CD4-positive, alpha-beta memory T cell (primary cell): ENCODE measurements at regions not wholly inside any gene's neighbourhood (a gene's known extent, or its start where the extent isn't known, plus 50 kb on each side); places are given as distances from the start of the nearest gene placed in this dataset.

Experiments used
- CTCF ChIA-PET: fragments of 350-600 bp; sonication (Branson Sonifier 250); formaldehyde crosslinking; loops from one replicate; lab custom pipeline; 2021; ENCODE audit warnings: inconsistent platforms; ENCODE audit not compliant: partially characterized antibody; lab: Charles Lee
- POLR2A ChIA-PET: fragments of 350-600 bp; sonication (Branson Sonifier 250); formaldehyde crosslinking; loops from one replicate; lab custom pipeline; 2021; ENCODE audit not compliant: partially characterized antibody; lab: Charles Lee
- DNase-seq, 5 donors: peaks; one replicate each; pipeline versions ENCODE4 v3.0.0 to v3.0.0-alpha.2; 2020 to 2022; ENCODE audit warnings: mixed read lengths in 1 of 5
- H3K27ac ChIP-seq: one replicate; pipeline ENCODE4 v1.7.0; 2013; ENCODE audit warnings: low read depth, low read length
- H3K27me3 ChIP-seq: 2 replicates; pipeline ENCODE4 v1.7.0; 2013; ENCODE audit warnings: mild to moderate bottlenecking, low read length, moderate library complexity; ENCODE audit not compliant: insufficient read depth
- H3K36me3 ChIP-seq: 2 replicates; pipeline ENCODE4 v1.7.0; 2013; ENCODE audit warnings: mild to moderate bottlenecking, low read length, moderate library complexity; ENCODE audit not compliant: insufficient read depth
- H3K4me1 ChIP-seq: 2 replicates; pipeline ENCODE4 v1.7.0; 2013; ENCODE audit warnings: mild to moderate bottlenecking, low read length, moderate library complexity; ENCODE audit not compliant: insufficient read depth
- H3K4me3 ChIP-seq, 2 donors: one replicate each; pipeline ENCODE4 v1.7.0; 2013; ENCODE audit warnings: low read length in 2 of 2, mild to moderate bottlenecking in 1 of 2
- H3K9me3 ChIP-seq, 2 donors: one replicate each; pipeline ENCODE4 v1.7.0; 2013; ENCODE audit warnings: low read length in 2 of 2, control low read depth in 1 of 2; ENCODE audit not compliant: control insufficient read depth in 1 of 2
- H3K27ac Mint-ChIP-seq, 7 donors: one replicate each; pipeline ENCODE4 v1.8.0; 2020 to 2021; ENCODE audit warnings: mixed read lengths in 7 of 7, mild to moderate bottlenecking in 6 of 7, inconsistent platforms in 3 of 7, moderate library complexity in 3 of 7
- H3K27me3 Mint-ChIP-seq, 2 donors: one replicate each; pipeline ENCODE4 v1.8.0; 2020 to 2021; ENCODE audit warnings: mixed read lengths in 2 of 2
- H3K36me3 Mint-ChIP-seq, 2 donors: one replicate each; pipeline ENCODE4 v1.8.0; 2020 to 2021; ENCODE audit warnings: mixed read lengths in 2 of 2, inconsistent platforms in 1 of 2, mild to moderate bottlenecking in 1 of 2
- H3K4me1 Mint-ChIP-seq, 4 donors: one replicate each; pipeline ENCODE4 v1.8.0; 2020 to 2021; ENCODE audit warnings: mixed read lengths in 4 of 4, mild to moderate bottlenecking in 1 of 4
- H3K4me3 Mint-ChIP-seq, 8 donors: one replicate each; pipeline ENCODE4 v1.8.0; 2020 to 2021; ENCODE audit warnings: mixed read lengths in 8 of 8, mild to moderate bottlenecking in 7 of 8, moderate library complexity in 6 of 8, inconsistent platforms in 3 of 8
- H3K9me3 Mint-ChIP-seq, 8 donors: one replicate each; pipeline ENCODE4 v1.8.0; 2020 to 2021; ENCODE audit warnings: mixed read lengths in 8 of 8, mild to moderate bottlenecking in 5 of 8, inconsistent platforms in 3 of 8, moderate library complexity in 1 of 8
- intact Hi-C: fragments of 100-400 bp; cut with micrococcal nuclease; formaldehyde crosslinking; loops from one replicate; pipeline ENCODE4 v1.15.1; 2023

GRCh38 chr15:93231261-93231925 lies 142.4 kb upstream of the RGMA start:
- CTCF ChIA-PET, result interaction anchor here (1.3 kb wide), 1 partner anchor 9 kb away, joined by 3 read pairs; no protein-coding TSS in a partner anchor
- H3K27ac Mint-ChIP-seq, result peak overlapping the region in 1 of 7 donors; percentile 70
- Histone ChIP-seq H3K27ac (no peak overlapping the region), H3K27me3 (no peaks in the 10 kb centered on the region), H3K36me3 (no peaks in the 10 kb centered on the region), H3K9me3 (no peaks in the 10 kb centered on the region), H3K4me3 (no peak overlapping the region), H3K4me1 (peaks cover 12% of the 10 kb centered on the region)
- H3K4me1 Mint-ChIP-seq, result peaks cover 4 to 16% (median 6%) of the 10 kb centered on the region in 4 donors
- peaks cover 9 to 36% of the 10 kb centered on the region in 2 donors for H3K27me3 Mint-ChIP-seq
- POLR2A ChIA-PET, result no interaction called here
- no peak overlapping the region for H3K4me3 Mint-ChIP-seq
- peaks cover 0 to 2% (median 0%) of the 10 kb centered on the region in 8 donors for H3K9me3 Mint-ChIP-seq
- intact Hi-C loops, result no loop called here
- H3K36me3 Mint-ChIP-seq, result no peaks in the 10 kb centered on the region
- no peak for DNase-seq

GRCh38 chr15:93228546-93228945 lies 139.5 kb upstream of the RGMA start:
- Mint-ChIP-seq H3K36me3 (no peaks in the 10 kb centered on the region), H3K4me3 (no peak overlapping the region), H3K9me3 (peaks cover 0 to 2% (median 0%) of the 10 kb centered on the region in 8 donors), H3K27me3 (peaks cover 15 to 22% of the 10 kb centered on the region in 2 donors), H3K4me1 (peaks cover 0 to 5% (median 0%) of the 10 kb centered on the region in 4 donors), H3K27ac (no peak overlapping the region)
- Histone ChIP-seq H3K4me1 (peaks cover 10% of the 10 kb centered on the region), H3K9me3 (no peaks in the 10 kb centered on the region), H3K27me3 (no peaks in the 10 kb centered on the region), H3K27ac (no peak overlapping the region), H3K4me3 (no peak overlapping the region), H3K36me3 (no peaks in the 10 kb centered on the region)
- POLR2A ChIA-PET, result no interaction called here
- no peak for DNase-seq
- CTCF ChIA-PET, result no interaction called here
- intact Hi-C loops, result no loop called here

- peaks cover 0 to 6% (median 3%) of the 10 kb centered on the region in 4 donors for H3K4me1 Mint-ChIP-seq
- H3K4me3 ChIP-seq, result no peak overlapping the region
- H3K36me3 Mint-ChIP-seq, result no peaks in the 10 kb centered on the region
- H3K27me3 Mint-ChIP-seq, result peaks cover 10 to 17% of the 10 kb centered on the region in 2 donors
- no peak overlapping the region for H3K27ac ChIP-seq
- H3K9me3 Mint-ChIP-seq, result peaks cover 0 to 3% (median 2%) of the 10 kb centered on the region in 8 donors
- ChIA-PET CTCF (no interaction called here), POLR2A (no interaction called here)
- H3K27me3 ChIP-seq, result no peaks in the 10 kb centered on the region
- no peaks in the 10 kb centered on the region for H3K4me1 ChIP-seq
- H3K27ac Mint-ChIP-seq, result no peak overlapping the region
- no peaks in the 10 kb centered on the region for H3K36me3 ChIP-seq
- no peak for DNase-seq
- intact Hi-C loops, result no loop called here
- H3K4me3 Mint-ChIP-seq, result no peak overlapping the region
- no peaks in the 10 kb centered on the region for H3K9me3 ChIP-seq
Observed at GRCh38 chr15:93223803-93224202, 134.8 kb upstream of the RGMA start.

- Mint-ChIP-seq H3K4me1 (peaks cover 0 to 6% (median 3%) of the 10 kb centered on the region in 4 donors), H3K27ac (no peak overlapping the region), H3K36me3 (no peaks in the 10 kb centered on the region), H3K9me3 (peaks cover 0 to 5% (median 2%) of the 10 kb centered on the region in 8 donors), H3K27me3 (peaks cover 7 to 14% of the 10 kb centered on the region in 2 donors), H3K4me3 (peak overlapping the region in 1 of 8 donors; percentile 59)
- no peaks in the 10 kb centered on the region for H3K27me3 ChIP-seq
- no peaks in the 10 kb centered on the region for H3K9me3 ChIP-seq
- H3K27ac ChIP-seq, result no peak overlapping the region
- H3K4me3 ChIP-seq, result no peak overlapping the region
- intact Hi-C loops, result no loop called here
- POLR2A ChIA-PET, result no interaction called here
- H3K36me3 ChIP-seq, result no peaks in the 10 kb centered on the region
- CTCF ChIA-PET, result interaction anchor here (1.0 kb wide), 1 partner anchor 10 kb away, joined by 3 read pairs; no protein-coding TSS in a partner anchor
- DNase-seq, result no peak
- H3K4me1 ChIP-seq, result no peaks in the 10 kb centered on the region
Observed at GRCh38 chr15:93221759-93222158, 132.7 kb upstream of the RGMA start.

- intact Hi-C loops, result no loop called here
- Mint-ChIP-seq H3K4me1 (peaks cover 0 to 6% (median 3%) of the 10 kb centered on the region in 4 donors), H3K36me3 (no peaks in the 10 kb centered on the region), H3K27me3 (peaks cover 4 to 16% of the 10 kb centered on the region in 2 donors), H3K4me3 (no peak overlapping the region), H3K9me3 (peaks cover 0 to 5% (median 2%) of the 10 kb centered on the region in 8 donors), H3K27ac (no peak overlapping the region)
- H3K27me3 ChIP-seq, result no peaks in the 10 kb centered on the region
- H3K27ac ChIP-seq, result no peak overlapping the region
- no peaks in the 10 kb centered on the region for H3K9me3 ChIP-seq
- H3K4me3 ChIP-seq, result no peak overlapping the region
- H3K4me1 ChIP-seq, result no peaks in the 10 kb centered on the region
- ChIA-PET CTCF (no interaction called here), POLR2A (no interaction called here)
- DNase-seq, result no peak
- H3K36me3 ChIP-seq, result no peaks in the 10 kb centered on the region
Observed at GRCh38 chr15:93219859-93220420, 130.9 kb upstream of the RGMA start.

- no peak for DNase-seq
- Mint-ChIP-seq H3K4me1 (peaks cover 0 to 6% (median 3%) of the 10 kb centered on the region in 4 donors), H3K9me3 (peaks cover 0 to 5% (median 2%) of the 10 kb centered on the region in 8 donors), H3K4me3 (no peak overlapping the region), H3K27ac (no peak overlapping the region), H3K27me3 (peaks cover 0 to 18% of the 10 kb centered on the region in 2 donors), H3K36me3 (no peaks in the 10 kb centered on the region)
- CTCF ChIA-PET, result no interaction called here
- Histone ChIP-seq H3K36me3 (no peaks in the 10 kb centered on the region), H3K27ac (no peak overlapping the region), H3K4me3 (no peak overlapping the region), H3K9me3 (no peaks in the 10 kb centered on the region), H3K27me3 (no peaks in the 10 kb centered on the region), H3K4me1 (no peaks in the 10 kb centered on the region)
- intact Hi-C loops, result no loop called here
- POLR2A ChIA-PET, result no interaction called here
Observed at GRCh38 chr15:93217343-93217742, 128.3 kb upstream of the RGMA start.

GRCh38 chr15:93214106-93214505 lies 125.1 kb upstream of the RGMA start:
- no peak for DNase-seq
- Mint-ChIP-seq H3K27me3 (peaks cover 0 to 7% of the 10 kb centered on the region in 2 donors), H3K4me1 (no peaks in the 10 kb centered on the region), H3K9me3 (peaks cover 0 to 5% (median 0%) of the 10 kb centered on the region in 8 donors), H3K36me3 (no peaks in the 10 kb centered on the region), H3K27ac (no peak overlapping the region), H3K4me3 (no peak overlapping the region)
- H3K9me3 ChIP-seq, result no peaks in the 10 kb centered on the region
- intact Hi-C loops, result no loop called here
- H3K36me3 ChIP-seq, result no peaks in the 10 kb centered on the region
- ChIA-PET POLR2A (no interaction called here), CTCF (no interaction called here)
- no peaks in the 10 kb centered on the region for H3K27me3 ChIP-seq
- no peak overlapping the region for H3K4me3 ChIP-seq
- H3K27ac ChIP-seq, result no peak overlapping the region
- no peaks in the 10 kb centered on the region for H3K4me1 ChIP-seq
